ENCODE measurements at regions not wholly inside any gene's neighbourhood (a gene's known extent, or its start where the extent isn't known, plus 50 kb on each side); places are given as distances from the start of the nearest gene placed in this dataset.

GRCh38 chr5:84688566-84688965 lies 303.9 kb upstream of the EDIL3 start:
- BruUV-seq (replicated peaks) = no TSS peak
- no peak for TF ChIP-seq ZZZ3 (CRISPR knock-in tag; IDR thresholded peaks at IDR 0.05; ENCODE audit: borderline replicate concordance)
- TF ChIP-seq, protein P1, sequence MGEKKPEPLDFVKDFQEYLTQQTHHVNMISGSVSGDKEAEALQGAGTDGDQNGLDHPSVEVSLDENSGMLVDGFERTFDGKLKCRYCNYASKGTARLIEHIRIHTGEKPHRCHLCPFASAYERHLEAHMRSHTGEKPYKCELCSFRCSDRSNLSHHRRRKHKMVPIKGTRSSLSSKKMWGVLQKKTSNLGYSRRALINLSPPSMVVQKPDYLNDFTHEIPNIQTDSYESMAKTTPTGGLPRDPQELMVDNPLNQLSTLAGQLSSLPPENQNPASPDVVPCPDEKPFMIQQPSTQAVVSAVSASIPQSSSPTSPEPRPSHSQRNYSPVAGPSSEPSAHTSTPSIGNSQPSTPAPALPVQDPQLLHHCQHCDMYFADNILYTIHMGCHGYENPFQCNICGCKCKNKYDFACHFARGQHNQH (CRISPR knock-in tag; IDR thresholded peaks at IDR 0.05) = no peak
- no peak for TF ChIP-seq ZFP36L2 (CRISPR knock-in tag; IDR thresholded peaks at IDR 0.05)
- no peak for TF ChIP-seq ZNF138 (CRISPR knock-in tag; IDR thresholded peaks at IDR 0.05; ENCODE audit: low read depth)
- no peak for TF ChIP-seq SSRP1 (CRISPR knock-in tag; IDR thresholded peaks at IDR 0.05)
- TF ChIP-seq RNF219 (CRISPR knock-in tag; IDR thresholded peaks at IDR 0.05) = no peak
- TF ChIP-seq ZNF256 (CRISPR knock-in tag; conservative IDR thresholded peaks at IDR 0.05) = no peak
- TF ChIP-seq ZNF468 (CRISPR knock-in tag; IDR thresholded peaks at IDR 0.05) = no peak
- TF ChIP-seq, protein P2, sequence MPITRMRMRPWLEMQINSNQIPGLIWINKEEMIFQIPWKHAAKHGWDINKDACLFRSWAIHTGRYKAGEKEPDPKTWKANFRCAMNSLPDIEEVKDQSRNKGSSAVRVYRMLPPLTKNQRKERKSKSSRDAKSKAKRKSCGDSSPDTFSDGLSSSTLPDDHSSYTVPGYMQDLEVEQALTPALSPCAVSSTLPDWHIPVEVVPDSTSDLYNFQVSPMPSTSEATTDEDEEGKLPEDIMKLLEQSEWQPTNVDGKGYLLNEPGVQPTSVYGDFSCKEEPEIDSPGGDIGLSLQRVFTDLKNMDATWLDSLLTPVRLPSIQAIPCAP (CRISPR knock-in tag; IDR thresholded peaks at IDR 0.05; ENCODE audit: low read depth) = no peak
- TF ChIP-seq PAF1 (CRISPR knock-in tag; IDR thresholded peaks at IDR 0.05) = no peak
- TF ChIP-seq ZKSCAN5 (CRISPR knock-in tag; IDR thresholded peaks at IDR 0.05) = no peak
- TF ChIP-seq, protein P3, sequence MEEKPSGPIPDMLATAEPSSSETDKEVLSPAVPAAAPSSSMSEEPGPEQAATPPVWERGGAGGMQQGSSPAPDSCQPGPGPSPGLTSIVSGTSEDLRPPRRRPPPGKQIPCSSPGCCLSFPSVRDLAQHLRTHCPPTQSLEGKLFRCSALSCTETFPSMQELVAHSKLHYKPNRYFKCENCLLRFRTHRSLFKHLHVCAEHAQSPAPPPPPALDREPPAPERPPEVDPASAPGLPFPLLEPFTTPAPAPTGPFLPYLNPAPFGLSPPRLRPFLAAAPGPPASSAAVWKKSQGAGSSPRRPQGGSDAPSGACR (CRISPR knock-in tag; IDR thresholded peaks at IDR 0.05) = no peak
- TF ChIP-seq ZNF775 (CRISPR knock-in tag; IDR thresholded peaks at IDR 0.05; ENCODE audit: borderline replicate concordance) = no peak
- TF ChIP-seq ZFX (CRISPR knock-in tag; IDR thresholded peaks at IDR 0.05; ENCODE audit: low read depth) = no peak
- TF ChIP-seq GTF2F1 (IDR thresholded peaks at IDR 0.05; ENCODE audit: low read length) = no peak
- TF ChIP-seq ZC3H4 (CRISPR knock-in tag; IDR thresholded peaks at IDR 0.05; ENCODE audit: borderline replicate concordance) = no peak
- TF ChIP-seq SALL2 (CRISPR knock-in tag; IDR thresholded peaks at IDR 0.05) = no peak
- no peak for TF ChIP-seq ZNF317 (CRISPR knock-in tag; IDR thresholded peaks at IDR 0.05)
- no peak for TF ChIP-seq ATF6 (CRISPR knock-in tag; conservative IDR thresholded peaks at IDR 0.05)
- Histone ChIP-seq H3K79me2 (ENCODE audit: insufficient read depth, low read length) (no peaks in the 10 kb centered on the region), H3K36me3 (replicated peaks in 1 of 2; ENCODE audit: control insufficient read depth in 1 of 2, insufficient read depth in 2 of 2, low read length in 2 of 2) (no peaks in the 10 kb centered on the region), H4K20me1 (ENCODE audit: insufficient read depth, low read length) (no peaks in the 10 kb centered on the region), H3K4me2 (ENCODE audit: low read depth, low read length) (no peak overlapping the region), H3K27me3 (ENCODE audit: control insufficient read depth in 1 of 2, insufficient read depth in 2 of 2, low read length in 2 of 2) (no peaks in the 10 kb centered on the region), H2AFZ (ENCODE audit: low read length) (no peak overlapping the region), H3K27ac (ENCODE audit: extremely low read length, insufficient read depth, low read length) (no peak overlapping the region), H3K4me1 (ENCODE audit: insufficient read depth, low read length) (no peaks in the 10 kb centered on the region), H3K4me3 (replicated peaks in 1 of 3; ENCODE audit: insufficient read depth in 1 of 3, low read depth in 2 of 3, low read length in 3 of 3) (no peak overlapping the region), H3K9me3 (ENCODE audit: low read length) (no peaks in the 10 kb centered on the region), H3K9ac (ENCODE audit: insufficient read depth, low read depth, low read length) (no peak overlapping the region)
- ATAC-seq (no peak), DNase-seq (ENCODE audit: low spot score) (no peak), FAIRE-seq (no peak)
- ChIA-PET POLR2A (no interaction called here), CTCF (ENCODE audit: low intra/inter-chr PET ratio, low total read pairs) (no interaction called here)
- in situ Hi-C loops (cut with HindIII; ENCODE audit: extremely low pct_ligation_motif_present, low pct_unique_long_range_greater_than_20kb) = no loop called here
- 0% methylated on average over 3 of the region's 3 CpGs for WGBS (ENCODE audit: low lambda C conversion rate)
- intact Hi-C loops (cut with micrococcal nuclease; ENCODE audit: unreplicated experiment) = no loop called here

Measured in HepG2 (cell line).